ENCODE measurements at regions not wholly inside any gene's neighbourhood (a gene's known extent, or its start where the extent isn't known, plus 50 kb on each side); places are given as distances from the start of the nearest gene placed in this dataset.

DNA sequence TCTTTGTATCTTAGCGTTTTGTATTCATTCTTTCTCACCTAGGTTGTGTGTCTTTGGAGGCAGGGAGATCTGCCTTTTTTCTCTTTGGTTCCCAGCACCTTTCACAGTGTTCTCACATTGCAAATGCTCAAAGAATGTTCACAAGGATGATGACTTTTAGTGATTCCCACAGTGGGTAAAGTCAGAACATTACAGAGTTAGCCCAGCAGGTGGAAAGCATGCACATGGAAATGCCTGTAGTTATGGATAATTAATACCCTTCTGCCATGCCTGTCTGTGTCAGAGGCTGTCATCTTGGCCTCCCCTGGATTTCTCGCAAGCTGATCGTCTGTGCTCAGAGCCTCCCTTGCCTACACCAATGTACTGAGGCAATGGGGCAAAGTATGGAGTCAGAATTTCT lies 458.9 kb downstream of the LMO4 start:
- no peaks in the 10 kb centered on the region for H3K27me3 Mint-ChIP-seq (ENCODE audit: insufficient read depth)
- no peak overlapping the region for H3K4me3 ChIP-seq (ENCODE audit: low read length)
- no peak overlapping the region for H3K9ac ChIP-seq (ENCODE audit: extremely low read depth, low read length, poor library complexity, severe bottlenecking)
- no peak overlapping the region for H3K27ac ChIP-seq (ENCODE audit: low read depth, low read length)
- H3K9me3 Mint-ChIP-seq, result no peaks in the 10 kb centered on the region
- WGBS, 2 experiments (ENCODE audit: insufficient coverage in 1 of 2, insufficient read length in 1 of 2), result 39 to 50% methylated on average over 2 to 3 of the region's 3 CpGs
- no peaks in the 10 kb centered on the region for H3K27me3 ChIP-seq (ENCODE audit: control insufficient read depth, insufficient read depth, low read length, poor library complexity, severe bottlenecking)
- TF ChIP-seq, protein P1, sequence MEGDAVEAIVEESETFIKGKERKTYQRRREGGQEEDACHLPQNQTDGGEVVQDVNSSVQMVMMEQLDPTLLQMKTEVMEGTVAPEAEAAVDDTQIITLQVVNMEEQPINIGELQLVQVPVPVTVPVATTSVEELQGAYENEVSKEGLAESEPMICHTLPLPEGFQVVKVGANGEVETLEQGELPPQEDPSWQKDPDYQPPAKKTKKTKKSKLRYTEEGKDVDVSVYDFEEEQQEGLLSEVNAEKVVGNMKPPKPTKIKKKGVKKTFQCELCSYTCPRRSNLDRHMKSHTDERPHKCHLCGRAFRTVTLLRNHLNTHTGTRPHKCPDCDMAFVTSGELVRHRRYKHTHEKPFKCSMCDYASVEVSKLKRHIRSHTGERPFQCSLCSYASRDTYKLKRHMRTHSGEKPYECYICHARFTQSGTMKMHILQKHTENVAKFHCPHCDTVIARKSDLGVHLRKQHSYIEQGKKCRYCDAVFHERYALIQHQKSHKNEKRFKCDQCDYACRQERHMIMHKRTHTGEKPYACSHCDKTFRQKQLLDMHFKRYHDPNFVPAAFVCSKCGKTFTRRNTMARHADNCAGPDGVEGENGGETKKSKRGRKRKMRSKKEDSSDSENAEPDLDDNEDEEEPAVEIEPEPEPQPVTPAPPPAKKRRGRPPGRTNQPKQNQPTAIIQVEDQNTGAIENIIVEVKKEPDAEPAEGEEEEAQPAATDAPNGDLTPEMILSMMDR (conservative IDR thresholded peaks at IDR 0.05), result peak; percentile 37
- peak overlapping the region; percentile 12 for H3K27ac Mint-ChIP-seq
- DNase-seq, result peak; percentile 59
- H3K36me3 Mint-ChIP-seq (ENCODE audit: low read depth), result no peaks in the 10 kb centered on the region
- H3K4me1 ChIP-seq (ENCODE audit: control insufficient read depth, insufficient read depth, low read length), result peaks cover 24% of the 10 kb centered on the region
- no peaks in the 10 kb centered on the region for H3K9me3 ChIP-seq (ENCODE audit: control insufficient read depth, low read length)
- peaks cover 32% of the 10 kb centered on the region for H3K4me1 Mint-ChIP-seq
- H3K4me3 Mint-ChIP-seq, result no peak overlapping the region
- no peaks in the 10 kb centered on the region for H3K36me3 ChIP-seq (ENCODE audit: control insufficient read depth, insufficient read depth, low read length)

DNA sequence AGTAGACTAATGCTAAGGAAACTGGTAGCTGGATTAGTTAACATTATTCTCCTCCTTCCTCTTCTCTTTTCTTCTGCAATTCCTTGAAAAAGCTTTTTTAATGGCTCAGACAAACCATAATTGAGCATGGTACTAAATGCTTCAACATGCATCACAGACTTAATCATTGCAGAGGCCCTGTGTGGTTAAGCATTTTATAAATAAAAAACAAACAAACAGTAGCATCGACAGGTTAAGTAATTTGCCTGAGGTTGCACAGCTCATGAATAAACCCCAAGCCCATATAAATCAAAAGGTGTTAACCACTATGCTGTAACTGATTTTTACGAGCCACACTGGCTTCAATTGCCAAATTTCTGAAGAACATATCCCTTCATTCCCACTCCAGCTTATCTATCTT lies 462.1 kb downstream of the LMO4 start:
- WGBS, 2 experiments (ENCODE audit: insufficient coverage in 1 of 2, insufficient read length in 1 of 2), result 88 to 100% methylated on average over 2 of the region's 2 CpGs
- Mint-ChIP-seq H3K4me1 (peaks cover 34% of the 10 kb centered on the region), H3K4me3 (no peak overlapping the region), H3K36me3 (ENCODE audit: low read depth) (no peaks in the 10 kb centered on the region), H3K9me3 (no peaks in the 10 kb centered on the region), H3K27me3 (ENCODE audit: insufficient read depth) (no peaks in the 10 kb centered on the region), H3K27ac (no peak overlapping the region)
- Histone ChIP-seq H3K4me1 (ENCODE audit: control insufficient read depth, insufficient read depth, low read length) (peaks cover 24% of the 10 kb centered on the region), H3K4me3 (ENCODE audit: low read length) (no peak overlapping the region), H3K36me3 (ENCODE audit: control insufficient read depth, insufficient read depth, low read length) (no peaks in the 10 kb centered on the region), H3K27me3 (ENCODE audit: control insufficient read depth, insufficient read depth, low read length, poor library complexity, severe bottlenecking) (no peaks in the 10 kb centered on the region), H3K9me3 (ENCODE audit: control insufficient read depth, low read length) (no peaks in the 10 kb centered on the region), H3K9ac (ENCODE audit: extremely low read depth, low read length, poor library complexity, severe bottlenecking) (no peak overlapping the region), H3K27ac (ENCODE audit: low read depth, low read length) (no peak overlapping the region)
- DNase-seq, result no peak
- TF ChIP-seq, protein P1 (conservative IDR thresholded peaks at IDR 0.05), result no peak

GRCh38 chr1:87791931-87792740 lies 463.5 kb downstream of the LMO4 start:
- H3K9me3 Mint-ChIP-seq, result no peaks in the 10 kb centered on the region
- H3K4me1 Mint-ChIP-seq, result peaks cover 30% of the 10 kb centered on the region
- no peaks in the 10 kb centered on the region for H3K27me3 ChIP-seq (ENCODE audit: control insufficient read depth, insufficient read depth, low read length, poor library complexity, severe bottlenecking)
- H3K9ac ChIP-seq (ENCODE audit: extremely low read depth, low read length, poor library complexity, severe bottlenecking), result no peak overlapping the region
- H3K4me1 ChIP-seq (ENCODE audit: control insufficient read depth, insufficient read depth, low read length), result peaks cover 19% of the 10 kb centered on the region
- H3K27ac ChIP-seq (ENCODE audit: low read depth, low read length), result no peak overlapping the region
- WGBS, 2 experiments (ENCODE audit: insufficient coverage in 1 of 2, insufficient read length in 1 of 2), result 92 to 93% methylated on average over 2 to 3 of the region's 3 CpGs
- H3K4me3 ChIP-seq (ENCODE audit: low read length), result no peak overlapping the region
- H3K27me3 Mint-ChIP-seq (ENCODE audit: insufficient read depth), result no peaks in the 10 kb centered on the region
- TF ChIP-seq, protein P1 (conservative IDR thresholded peaks at IDR 0.05), result no peak
- no peaks in the 10 kb centered on the region for H3K9me3 ChIP-seq (ENCODE audit: control insufficient read depth, low read length)
- no peaks in the 10 kb centered on the region for H3K36me3 Mint-ChIP-seq (ENCODE audit: low read depth)
- H3K36me3 ChIP-seq (ENCODE audit: control insufficient read depth, insufficient read depth, low read length), result no peaks in the 10 kb centered on the region
- H3K4me3 Mint-ChIP-seq, result no peak overlapping the region
- DNase-seq, result no peak
- H3K27ac Mint-ChIP-seq, result no peak overlapping the region
